ENCODE measurements at regions not wholly inside any gene's neighbourhood (a gene's known extent, or its start where the extent isn't known, plus 50 kb on each side); places are given as distances from the start of the nearest gene placed in this dataset.
"Not testable (repeated sequence)": the region's sequence is repeated elsewhere in the genome, so short reads cannot be mapped to it uniquely, and the experiment has no call there.

- DNase-seq, result not testable (repeated sequence)
Observed at GRCh38 chr16:18263046-18263445, 73.5 kb downstream of the NPIPA8 start.

GRCh38 chr16:18261848-18262247 is 74.7 kb downstream of the NPIPA8 start:
- not testable (repeated sequence) for DNase-seq

- DNase-seq, result not testable (repeated sequence)
Observed at GRCh38 chr16:18259496-18260176, 76.9 kb downstream of the NPIPA8 start.

- not testable (repeated sequence) for DNase-seq
Observed at GRCh38 chr16:18252943-18253342, 83.6 kb downstream of the NPIPA8 start.

DNA sequence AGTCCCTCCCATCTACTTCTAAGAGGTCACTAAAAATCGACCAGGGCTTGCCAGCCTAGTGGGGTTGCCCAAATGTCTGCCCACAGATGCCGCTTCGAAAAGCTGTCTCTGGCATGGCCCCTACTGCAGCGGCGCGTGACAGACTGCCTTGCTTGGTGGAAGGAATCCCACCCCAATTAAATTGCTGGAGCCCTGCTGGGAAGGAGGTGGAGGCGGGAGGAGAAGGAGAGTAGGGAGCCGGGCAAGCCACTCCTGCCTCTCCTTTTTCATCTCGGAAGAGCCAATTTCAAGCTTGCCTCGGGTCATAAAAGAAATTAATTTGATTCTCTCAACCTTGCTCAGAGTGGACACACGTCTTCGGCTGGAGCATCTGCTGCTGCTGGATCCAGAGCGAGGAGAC is 106.0 kb downstream of the NPIPA8 start:
- DNase-seq, result not testable (repeated sequence)

- not testable (repeated sequence) for DNase-seq
Observed at GRCh38 chr16:18222054-18223009, 114.2 kb downstream of the NPIPA8 start.

DNA sequence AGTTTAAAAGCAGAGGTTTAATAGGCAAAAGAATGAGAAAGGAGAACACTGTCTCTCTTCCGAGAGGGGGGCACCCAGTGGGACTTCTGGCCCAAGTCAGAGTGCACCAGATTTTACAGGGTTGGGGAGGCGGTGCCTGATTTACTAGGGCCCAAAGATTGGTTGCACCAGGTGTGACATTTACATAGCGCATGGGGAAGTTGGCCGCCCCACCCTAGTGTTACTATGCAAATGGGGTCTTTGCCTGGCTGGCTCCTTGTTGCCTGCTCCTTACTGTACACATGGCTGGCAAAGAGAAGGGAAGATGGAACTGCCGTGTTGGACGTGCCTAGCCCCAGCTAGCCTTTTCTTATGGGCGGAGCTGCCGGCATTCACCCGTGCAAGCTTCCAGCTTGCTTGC is 118.8 kb downstream of the NPIPA8 start:
- not testable (repeated sequence) for DNase-seq

DNA sequence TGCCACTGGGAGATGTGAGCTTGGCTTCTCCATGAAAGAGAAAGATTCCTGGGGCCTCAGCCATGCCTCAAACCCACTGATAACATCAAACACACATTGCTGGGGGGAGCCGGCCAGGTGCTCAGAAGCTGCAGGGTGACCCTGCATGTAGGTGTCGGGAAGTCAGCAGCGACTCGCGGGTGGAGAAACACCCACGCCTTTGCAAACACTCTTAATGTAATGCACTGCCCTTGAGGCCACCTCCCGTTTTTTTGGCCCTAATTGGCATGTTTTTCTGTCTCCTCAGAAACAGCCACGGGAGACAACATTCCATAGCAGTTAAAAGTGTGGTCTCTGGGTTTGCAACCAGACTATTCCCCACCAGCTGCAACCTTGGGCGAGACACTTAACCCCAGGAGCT is 119.7 kb downstream of the NPIPA8 start:
- DNase-seq, result not testable (repeated sequence)

GRCh38 chr16:18213810-18214209 is 122.7 kb downstream of the NPIPA8 start:
- DNase-seq, result not testable (repeated sequence)

GRCh38 chr16:18211505-18211904 is 125.0 kb downstream of the NPIPA8 start:
- not testable (repeated sequence) for DNase-seq

DNA sequence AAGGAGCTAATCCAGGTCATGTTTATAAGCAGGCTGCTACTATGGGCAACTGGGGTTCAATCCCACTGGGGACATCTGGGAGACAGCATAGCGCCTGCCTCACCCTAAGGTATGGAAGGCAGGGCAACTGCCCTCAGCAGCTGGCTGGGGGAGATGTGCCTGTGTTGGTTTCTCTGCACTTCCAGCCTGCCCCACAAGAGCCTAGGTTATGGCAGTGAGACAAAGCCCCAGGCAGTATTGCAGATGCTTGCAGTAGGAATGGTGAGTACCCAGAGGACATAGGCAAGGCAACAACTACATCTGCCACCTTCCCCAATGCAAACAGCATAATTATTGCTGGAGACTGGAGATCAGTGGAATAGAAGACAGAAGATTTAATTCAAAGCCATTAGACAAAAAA is 131.8 kb downstream of the NPIPA8 start:
- DNase-seq, result not testable (repeated sequence)

DNA sequence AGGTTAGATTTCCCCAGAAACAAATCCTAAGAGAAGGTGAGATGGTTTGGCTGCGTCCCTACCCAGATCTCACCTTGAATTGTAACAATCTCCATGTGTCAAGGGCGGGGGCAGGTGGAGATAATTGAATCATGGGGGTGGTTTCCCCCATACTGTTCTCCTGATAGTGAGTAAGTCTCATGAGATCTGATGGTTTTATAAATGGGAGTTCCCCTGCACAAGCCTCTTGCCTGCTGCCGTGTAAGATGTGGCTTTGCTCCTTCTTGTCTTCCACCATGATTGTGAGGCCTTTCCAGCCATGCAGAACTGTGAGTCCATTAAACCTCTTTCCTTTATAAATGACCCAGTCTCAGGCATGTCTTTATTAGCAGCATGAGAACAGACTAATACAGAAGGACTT is 132.2 kb downstream of the NPIPA8 start:
- not testable (repeated sequence) for DNase-seq

- DNase-seq, result not testable (repeated sequence)
Observed at GRCh38 chr16:18201511-18201910, 135.0 kb downstream of the NPIPA8 start.

DNA sequence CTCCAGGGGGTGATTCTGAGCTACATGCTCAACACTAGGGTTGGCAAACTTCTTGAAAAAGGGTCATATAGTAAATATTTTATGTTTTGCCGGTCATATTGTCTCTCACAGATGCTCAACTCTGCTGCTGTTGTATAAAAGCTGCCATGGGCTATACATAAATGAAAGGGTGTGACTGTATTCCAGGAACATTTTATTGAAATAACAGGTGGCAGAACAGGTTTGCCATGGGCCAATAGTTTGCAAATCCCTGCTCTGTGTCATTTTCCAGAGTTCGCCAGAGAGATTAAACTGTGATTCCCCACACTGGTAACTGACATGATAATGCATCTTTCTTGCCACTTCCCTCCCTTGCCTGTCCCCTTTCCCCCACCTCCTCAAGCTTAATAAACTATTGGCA is 144.1 kb downstream of the NPIPA8 start:
- DNase-seq, result not testable (repeated sequence)

DNA sequence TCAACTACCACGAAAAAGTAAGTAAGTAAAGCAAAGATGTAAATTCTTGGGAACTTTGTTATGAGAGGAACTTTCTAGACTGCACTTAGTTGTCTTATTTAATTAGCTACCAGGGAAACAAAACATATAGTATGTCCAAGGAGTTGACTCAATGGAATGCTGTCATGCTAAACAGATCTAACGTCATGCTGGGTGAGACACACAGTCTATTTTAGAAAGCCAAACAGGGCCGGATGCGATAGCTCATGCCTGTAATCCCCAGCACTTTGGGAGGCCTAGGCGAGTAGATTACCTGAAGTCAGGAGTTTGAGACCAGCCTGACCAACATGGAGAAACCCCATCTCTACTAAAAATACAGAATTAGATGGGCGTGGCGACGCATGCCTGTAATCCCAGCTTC is 146.4 kb downstream of the NPIPA8 start:
- not testable (repeated sequence) for DNase-seq

DNA sequence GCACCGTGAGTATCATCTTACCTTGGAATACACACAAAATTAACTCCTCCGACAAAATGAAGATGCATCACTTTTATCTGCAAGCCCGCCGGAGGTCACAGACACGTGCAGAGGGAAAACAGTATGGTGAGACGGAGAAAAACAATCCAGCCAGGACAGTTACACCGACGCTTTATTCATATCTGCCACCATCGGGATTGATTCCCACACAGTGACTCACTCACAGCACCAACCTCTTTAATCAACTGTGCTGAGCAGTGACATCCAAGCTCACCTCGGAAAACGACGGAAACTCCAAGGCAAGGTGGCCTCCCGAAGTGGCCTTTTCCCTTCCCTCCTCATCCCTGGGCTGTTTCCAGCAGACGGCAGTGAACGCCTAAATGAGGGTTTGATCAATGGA is 151.8 kb downstream of the NPIPA8 start:
- DNase-seq, result not testable (repeated sequence)

DNA sequence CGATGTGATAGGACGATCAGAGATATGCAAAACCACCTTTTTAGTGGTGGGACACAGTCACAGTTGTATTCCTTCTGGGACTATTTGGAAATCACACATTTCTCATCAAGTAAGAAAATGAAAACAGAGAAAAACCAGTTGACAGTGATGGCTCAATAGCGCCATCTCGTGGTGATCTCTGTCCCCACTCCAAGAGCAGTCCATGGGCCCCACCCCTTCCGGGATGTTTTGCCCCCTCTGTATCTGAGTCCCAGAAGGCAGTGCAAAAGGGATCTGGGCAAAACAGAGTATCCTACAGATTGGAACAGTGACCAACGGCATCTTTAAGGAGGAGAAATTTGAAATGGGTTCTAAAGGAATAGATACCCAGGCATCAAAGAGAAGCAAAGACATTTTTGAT is 155.5 kb downstream of the NPIPA8 start:
- DNase-seq, result not testable (repeated sequence)

DNA sequence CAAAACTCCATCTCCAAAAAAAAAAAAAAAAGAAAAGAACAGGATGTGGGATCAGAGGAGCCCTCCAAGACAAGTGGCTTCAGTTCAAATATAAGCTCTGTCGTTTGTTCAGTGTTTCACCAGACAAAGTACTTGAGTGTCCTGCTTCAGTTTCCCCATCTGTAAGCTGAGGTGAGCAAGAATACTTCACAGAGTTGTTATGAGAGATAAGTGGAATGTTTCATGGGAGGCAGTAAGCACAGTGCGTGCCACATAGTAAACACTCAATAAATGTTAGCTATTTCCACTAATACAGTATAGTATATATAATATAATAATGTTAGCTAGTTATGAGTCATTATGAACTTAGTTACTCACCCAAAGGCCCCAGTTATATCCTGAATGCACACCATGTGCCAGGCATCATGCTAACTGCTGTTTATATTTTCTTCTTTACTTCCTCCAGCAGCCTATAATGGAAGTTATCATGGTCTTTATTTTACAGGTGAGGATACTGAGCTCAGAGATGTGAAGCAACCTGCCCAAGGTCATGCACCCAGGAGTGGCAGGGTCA is 162.5 kb downstream of the NPIPA8 start:
- not testable (repeated sequence) for DNase-seq

DNA sequence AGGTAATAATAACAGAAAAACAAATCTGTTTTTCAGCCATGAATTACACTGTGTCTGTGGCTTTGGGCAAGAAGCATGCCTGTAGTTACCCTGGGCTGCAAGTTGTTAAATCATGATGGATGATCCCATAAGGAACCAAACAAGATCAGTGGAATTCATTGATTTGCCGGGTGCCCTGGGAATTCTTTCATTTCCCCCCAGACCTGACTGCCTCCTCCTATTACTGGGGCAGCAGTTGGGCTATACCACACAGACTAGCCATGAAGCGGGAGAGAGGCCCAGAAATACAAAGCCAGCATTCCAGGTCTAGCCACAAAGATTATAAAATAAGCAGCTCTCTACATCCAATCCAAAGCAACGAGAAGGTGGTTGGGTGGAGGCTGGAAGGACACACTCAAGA is 174.2 kb downstream of the NPIPA8 start:
- not testable (repeated sequence) for DNase-seq

GRCh38 chr16:18161224-18161623 is 175.3 kb downstream of the NPIPA8 start:
- DNase-seq, result not testable (repeated sequence)

DNA sequence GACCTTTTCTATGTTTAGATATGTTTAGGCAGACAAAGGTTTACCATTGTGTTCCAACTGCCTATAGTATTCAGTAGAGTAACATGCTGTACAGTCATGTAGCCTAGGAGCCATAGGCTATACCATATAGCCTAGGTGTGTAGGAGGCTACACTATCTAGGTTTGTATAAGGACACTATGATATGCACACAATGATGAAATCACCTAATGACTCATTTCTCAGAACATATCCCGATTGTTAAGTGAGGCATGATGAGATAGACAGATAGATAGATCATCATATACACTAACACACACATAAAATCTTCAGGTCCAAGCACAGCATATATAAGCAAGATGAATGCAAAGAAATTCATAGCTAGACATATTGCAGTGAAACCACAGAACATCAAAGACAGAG is 177.4 kb downstream of the NPIPA8 start:
- DNase-seq, result not testable (repeated sequence)

DNA sequence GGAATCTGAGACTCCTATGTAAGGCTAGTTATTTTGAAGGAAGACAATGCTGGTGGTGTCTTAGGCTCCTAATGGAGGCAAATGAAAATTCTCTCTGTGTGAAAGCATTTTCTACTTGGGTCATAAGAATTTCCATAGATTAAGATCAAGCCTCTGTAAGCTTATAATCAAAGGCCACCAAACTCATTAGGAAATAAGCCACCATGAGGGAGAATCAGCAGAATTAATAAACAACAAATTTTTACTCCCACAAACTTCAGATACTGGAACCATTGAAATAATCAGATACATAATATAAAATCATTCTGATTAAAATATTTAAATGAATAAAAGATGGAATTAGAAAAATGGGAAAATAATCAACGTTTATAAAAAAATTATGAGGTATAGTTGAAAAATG is 178.7 kb downstream of the NPIPA8 start:
- DNase-seq, result not testable (repeated sequence)

DNA sequence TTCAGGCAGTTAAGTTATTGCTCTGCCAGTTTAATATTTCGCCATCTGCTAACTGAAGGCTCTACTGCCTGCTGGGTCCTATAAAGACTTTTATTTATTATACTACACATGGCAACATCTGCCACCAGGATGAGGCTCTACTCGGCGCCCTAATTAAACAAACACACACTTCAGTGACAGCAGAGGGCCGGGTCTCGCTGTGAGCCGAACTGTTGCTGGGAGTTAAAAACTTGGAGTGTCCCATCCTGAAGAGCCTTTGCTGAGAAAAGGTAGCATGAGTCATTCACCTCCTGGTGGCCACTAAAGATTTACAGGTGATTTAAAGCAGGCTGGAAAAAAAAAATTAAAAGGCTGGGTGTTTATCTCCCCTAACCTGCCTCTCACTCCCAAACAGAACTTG is 183.7 kb downstream of the NPIPA8 start:
- DNase-seq, result not testable (repeated sequence)
